ENCODE measurements at regions not wholly inside any gene's neighbourhood (a gene's known extent, or its start where the extent isn't known, plus 50 kb on each side); places are given as distances from the start of the nearest gene placed in this dataset.

DNA sequence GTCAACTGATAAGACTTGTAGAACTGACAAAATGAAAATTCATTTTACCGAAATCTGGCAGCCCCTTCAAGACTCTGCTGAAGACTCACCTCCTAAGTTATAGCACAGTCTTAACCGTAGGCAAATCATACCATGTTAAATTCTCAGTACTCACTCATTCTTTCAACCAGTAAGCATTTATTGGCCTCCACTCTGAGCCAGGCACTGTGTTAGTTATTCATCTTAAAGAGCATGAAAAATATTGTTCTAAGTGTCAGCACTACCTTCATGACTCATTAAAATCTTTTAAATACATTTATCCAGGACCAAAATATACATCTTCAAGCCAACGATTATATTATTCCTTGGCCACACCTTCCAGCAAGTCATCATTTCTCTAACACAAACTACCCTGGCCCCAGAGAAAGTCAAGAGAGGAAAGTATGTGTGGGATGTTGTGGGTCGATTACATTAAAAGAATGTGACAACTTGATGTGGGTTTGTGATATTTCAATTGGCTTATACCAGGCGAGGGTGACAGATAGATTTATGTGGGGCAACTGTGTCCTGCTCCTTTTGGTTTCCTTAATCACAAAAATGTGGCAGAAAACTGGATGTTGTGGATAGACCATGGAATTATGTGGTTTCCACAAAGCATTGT is 55.0 kb downstream of the TMEM30B start:
- H3K36me3 ChIP-seq (ENCODE audit: insufficient read depth): no peaks in the 10 kb centered on the region
- H3K27ac ChIP-seq (ENCODE audit: low read depth): no peak overlapping the region
- H3K4me1 ChIP-seq (ENCODE audit: insufficient read depth): peaks cover 3% of the 10 kb centered on the region
- no peak overlapping the region for H3K4me3 ChIP-seq (ENCODE audit: low read depth, low read length)
- DNase-seq (ENCODE audit: extremely low spot score): no peak
- WGBS: 54% methylated on average over 5 of the region's 5 CpGs

DNA sequence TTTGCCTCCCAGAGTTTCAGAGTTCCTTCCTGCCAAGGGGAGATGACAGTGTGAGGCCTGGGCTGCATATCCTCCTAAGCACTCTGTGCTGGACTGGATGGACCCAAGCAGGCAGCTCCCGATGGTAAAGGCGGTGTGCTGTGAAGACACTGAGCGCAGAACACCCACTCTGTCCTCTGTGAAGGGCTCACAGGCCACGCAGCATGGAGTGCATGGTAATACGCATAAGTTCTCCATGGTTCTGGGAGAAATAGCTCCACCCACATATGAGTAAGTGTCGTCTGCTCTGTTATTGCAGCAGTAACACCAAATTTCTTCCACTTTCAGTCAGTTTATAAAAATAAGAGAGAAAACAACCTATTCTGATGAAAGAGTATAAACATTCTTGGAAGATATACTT is 55.8 kb downstream of the TMEM30B start:
- no peaks in the 10 kb centered on the region for H3K36me3 ChIP-seq (ENCODE audit: insufficient read depth)
- WGBS: 89% methylated on average over 6 of the region's 6 CpGs
- DNase-seq (ENCODE audit: extremely low spot score): no peak

DNA sequence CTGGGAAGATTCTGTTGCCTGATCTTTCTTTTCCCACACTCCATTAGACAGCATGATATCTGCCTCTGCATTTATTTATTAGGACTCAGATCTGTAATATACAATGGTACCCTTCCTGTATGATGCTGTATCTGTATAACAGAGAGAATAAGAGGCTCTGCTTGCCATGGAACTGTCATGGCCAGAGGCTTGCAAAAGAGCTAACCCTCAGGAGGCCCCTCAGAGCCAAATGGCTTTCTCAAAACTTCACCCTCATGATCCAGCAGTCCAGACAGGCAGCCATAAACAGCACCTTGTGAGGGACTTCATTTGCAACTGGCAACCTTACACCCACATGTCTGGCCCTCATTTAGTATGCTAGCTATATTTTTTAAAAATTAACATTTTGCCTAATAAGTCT is 57.6 kb downstream of the TMEM30B start:
- H3K4me1 ChIP-seq (ENCODE audit: insufficient read depth): peaks cover 3% of the 10 kb centered on the region
- no peaks in the 10 kb centered on the region for H3K36me3 ChIP-seq (ENCODE audit: insufficient read depth)
- DNase-seq (ENCODE audit: extremely low spot score): no peak
- H3K27ac ChIP-seq (ENCODE audit: low read depth): no peak overlapping the region
- no peak overlapping the region for H3K4me3 ChIP-seq (ENCODE audit: low read depth, low read length)

More for the DNA sequence above, 55.8 kb downstream of the TMEM30B start:
- Histone ChIP-seq H3K27ac (ENCODE audit: low read depth) (no peak overlapping the region), H3K4me1 (ENCODE audit: insufficient read depth) (peaks cover 3% of the 10 kb centered on the region), H3K4me3 (ENCODE audit: low read depth, low read length) (no peak overlapping the region)

DNA sequence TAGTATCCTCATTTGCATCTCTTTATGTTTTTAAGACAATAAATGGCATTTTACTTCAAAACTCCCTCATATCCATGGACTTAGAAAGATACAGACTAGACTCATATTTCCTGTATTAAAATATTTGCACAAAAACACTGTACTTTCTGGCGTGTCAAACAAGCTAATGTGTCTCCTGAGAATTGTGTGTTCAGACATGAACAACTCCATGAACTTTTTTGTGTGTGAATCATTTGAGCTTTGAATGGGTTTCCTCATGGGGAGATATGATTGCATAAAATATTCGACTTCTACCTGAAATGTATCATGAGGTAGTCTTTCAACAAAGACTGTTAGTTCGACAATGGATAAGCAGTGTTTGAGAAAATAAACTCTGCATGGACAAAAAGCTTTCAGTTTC is 58.8 kb downstream of the TMEM30B start:
- peaks cover 3% of the 10 kb centered on the region for H3K4me1 ChIP-seq (ENCODE audit: insufficient read depth)
- no peak overlapping the region for H3K4me3 ChIP-seq (ENCODE audit: low read depth, low read length)
- 65% methylated on average over 3 of the region's 3 CpGs for WGBS
- no peaks in the 10 kb centered on the region for H3K36me3 ChIP-seq (ENCODE audit: insufficient read depth)
- no peak for DNase-seq (ENCODE audit: extremely low spot score)
- no peak overlapping the region for H3K27ac ChIP-seq (ENCODE audit: low read depth)

DNA sequence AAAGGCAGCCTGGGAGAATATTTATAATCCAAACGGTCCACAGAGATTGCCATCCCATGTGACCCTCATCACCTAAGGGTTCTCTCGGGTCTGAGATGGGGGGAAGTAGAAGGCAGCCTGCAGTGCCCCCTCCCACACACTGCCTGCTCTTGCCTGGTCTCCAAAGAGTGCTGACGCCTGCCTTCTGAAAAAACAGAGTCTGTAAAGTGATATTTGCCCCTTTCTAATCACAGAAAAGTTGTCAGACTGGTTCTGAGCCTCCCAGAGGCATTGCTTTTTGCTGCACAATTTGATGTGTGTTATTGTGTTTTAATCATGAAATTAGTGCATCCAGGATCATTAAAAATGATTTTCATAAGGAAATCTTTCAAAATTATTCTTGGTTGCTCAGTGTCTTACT is 59.2 kb downstream of the TMEM30B start:
- H3K36me3 ChIP-seq (ENCODE audit: insufficient read depth): no peaks in the 10 kb centered on the region
- no peak overlapping the region for H3K27ac ChIP-seq (ENCODE audit: low read depth)
- H3K4me3 ChIP-seq (ENCODE audit: low read depth, low read length): no peak overlapping the region
- no peak for DNase-seq (ENCODE audit: extremely low spot score)
- WGBS: 61% methylated on average over 3 of the region's 3 CpGs
- peaks cover 3% of the 10 kb centered on the region for H3K4me1 ChIP-seq (ENCODE audit: insufficient read depth)

DNA sequence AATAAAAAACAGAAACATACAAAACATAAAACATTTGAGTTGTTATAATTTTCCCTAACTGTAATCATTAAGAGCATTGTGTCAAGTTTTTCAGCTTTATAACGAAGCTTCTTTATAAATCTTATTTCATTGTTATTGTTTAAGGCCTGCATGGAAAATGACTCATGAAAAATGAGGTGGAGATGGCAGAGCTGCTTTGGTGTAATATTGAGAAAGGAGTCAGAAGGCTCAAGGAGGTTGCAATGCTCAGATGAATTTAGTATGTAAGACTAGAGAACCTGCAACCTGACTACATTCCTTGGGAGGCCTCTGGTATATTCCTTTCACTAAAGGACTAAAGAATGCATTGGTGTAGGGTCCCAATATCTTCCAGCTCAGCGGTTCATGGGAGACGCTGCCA is 61.5 kb downstream of the TMEM30B start:
- 91% methylated on average over 3 of the region's 3 CpGs for WGBS
- no peak for DNase-seq (ENCODE audit: extremely low spot score)
- H3K27ac ChIP-seq (ENCODE audit: low read depth): no peak overlapping the region
- H3K4me1 ChIP-seq (ENCODE audit: insufficient read depth): peaks cover 3% of the 10 kb centered on the region
- H3K36me3 ChIP-seq (ENCODE audit: insufficient read depth): no peaks in the 10 kb centered on the region
- H3K4me3 ChIP-seq (ENCODE audit: low read depth, low read length): no peak overlapping the region

DNA sequence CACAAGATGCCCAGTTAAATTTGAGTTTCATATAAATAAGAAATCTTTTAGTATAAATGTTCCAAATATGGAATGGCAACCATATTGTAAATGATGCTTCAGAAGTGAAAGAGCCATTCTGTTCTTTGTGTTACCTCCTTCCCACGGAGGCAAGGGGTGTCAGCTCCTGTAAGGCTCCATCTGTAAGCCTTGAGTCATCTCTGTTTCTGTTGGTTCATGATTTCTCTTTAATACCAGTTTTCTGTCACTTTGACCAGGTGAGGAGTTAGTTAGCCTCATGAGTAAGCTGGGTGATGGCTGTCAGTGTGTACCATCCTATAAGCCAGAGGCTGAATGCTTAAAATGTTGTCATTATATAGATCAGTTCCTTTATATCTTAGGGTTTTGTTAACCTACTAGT is 61.9 kb downstream of the TMEM30B start:
- 65% methylated on average over 1 of the region's 1 CpG for WGBS
- DNase-seq (ENCODE audit: extremely low spot score): no peak
- Histone ChIP-seq H3K27ac (ENCODE audit: low read depth) (no peak overlapping the region), H3K36me3 (ENCODE audit: insufficient read depth) (no peaks in the 10 kb centered on the region), H3K4me3 (ENCODE audit: low read depth, low read length) (no peak overlapping the region), H3K4me1 (ENCODE audit: insufficient read depth) (peaks cover 3% of the 10 kb centered on the region)

DNA sequence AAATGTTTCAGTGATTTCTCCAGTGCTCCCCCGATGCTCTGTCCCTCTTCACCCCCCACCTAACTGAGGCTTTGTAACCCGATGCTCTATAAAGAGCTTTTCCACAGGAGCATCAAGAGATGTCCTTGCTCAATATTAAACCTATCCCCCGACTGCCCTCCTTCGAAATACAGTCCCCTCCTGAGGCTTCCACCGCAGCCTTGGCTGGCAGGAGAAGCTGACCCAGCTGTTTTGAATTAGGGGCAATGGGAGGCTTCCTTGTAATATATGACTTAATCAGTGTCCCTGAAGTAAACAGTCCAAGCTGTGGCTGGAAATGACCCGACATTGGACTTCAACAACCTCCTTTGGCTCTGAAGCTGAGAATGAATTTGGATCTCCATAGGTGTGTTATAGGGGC is 62.4 kb downstream of the TMEM30B start:
- H3K4me1 ChIP-seq (ENCODE audit: insufficient read depth): peaks cover 3% of the 10 kb centered on the region
- DNase-seq (ENCODE audit: extremely low spot score): no peak
- H3K36me3 ChIP-seq (ENCODE audit: insufficient read depth): no peaks in the 10 kb centered on the region
- H3K27ac ChIP-seq (ENCODE audit: low read depth): no peak overlapping the region
- no peak overlapping the region for H3K4me3 ChIP-seq (ENCODE audit: low read depth, low read length)
- WGBS: 45% methylated on average over 6 of the region's 6 CpGs

DNA sequence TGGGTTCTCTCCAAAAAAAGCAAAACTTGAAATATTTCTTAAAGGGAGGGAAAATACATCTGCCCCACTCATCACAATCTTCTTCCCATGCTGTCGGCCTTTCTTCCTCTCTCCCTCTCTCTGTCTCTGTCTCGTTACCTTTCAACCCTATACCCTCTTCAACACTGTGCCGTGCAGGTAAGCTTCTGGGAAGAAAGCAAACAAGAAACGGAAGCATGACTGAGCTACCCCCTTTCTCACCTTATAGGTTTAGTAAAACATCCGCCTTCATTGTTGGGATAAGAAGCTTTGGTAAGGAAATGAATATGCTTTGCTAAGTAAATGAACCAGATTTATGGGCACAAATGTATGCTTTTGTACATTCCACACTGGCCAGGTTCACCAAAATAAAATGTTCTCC is 63.0 kb downstream of the TMEM30B start:
- Histone ChIP-seq H3K27ac (ENCODE audit: low read depth) (no peak overlapping the region), H3K4me3 (ENCODE audit: low read depth, low read length) (no peak overlapping the region), H3K36me3 (ENCODE audit: insufficient read depth) (no peaks in the 10 kb centered on the region), H3K4me1 (ENCODE audit: insufficient read depth) (peaks cover 3% of the 10 kb centered on the region)
- no peak for DNase-seq (ENCODE audit: extremely low spot score)
- WGBS: 70% methylated on average over 5 of the region's 5 CpGs

DNA sequence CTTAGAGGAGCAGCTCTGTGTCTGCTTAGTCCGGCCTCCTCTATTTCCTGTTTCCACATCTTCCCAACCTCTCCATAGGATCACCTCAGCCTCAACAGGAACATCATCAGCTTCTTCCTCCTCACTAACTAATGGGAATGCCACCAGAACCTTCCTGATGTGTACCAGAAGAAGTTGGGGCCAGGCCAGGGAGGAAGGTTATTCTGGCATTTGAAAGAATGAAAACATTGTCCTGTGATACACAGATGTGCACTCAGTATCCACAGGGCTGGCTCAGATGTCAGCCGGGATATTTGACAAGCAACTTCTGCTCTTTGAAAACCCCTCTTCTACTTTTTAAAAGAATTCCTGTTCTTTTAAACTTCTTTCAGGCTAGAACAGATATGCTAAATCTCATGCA is 63.6 kb downstream of the TMEM30B start:
- Histone ChIP-seq H3K4me3 (ENCODE audit: low read depth, low read length) (no peak overlapping the region), H3K27ac (ENCODE audit: low read depth) (no peak overlapping the region), H3K36me3 (ENCODE audit: insufficient read depth) (no peaks in the 10 kb centered on the region), H3K4me1 (ENCODE audit: insufficient read depth) (peaks cover 3% of the 10 kb centered on the region)
- whole genome bisulfite sequencing: 58% methylated on average over 2 of the region's 2 CpGs
- DNase-seq (ENCODE audit: extremely low spot score): no peak

DNA sequence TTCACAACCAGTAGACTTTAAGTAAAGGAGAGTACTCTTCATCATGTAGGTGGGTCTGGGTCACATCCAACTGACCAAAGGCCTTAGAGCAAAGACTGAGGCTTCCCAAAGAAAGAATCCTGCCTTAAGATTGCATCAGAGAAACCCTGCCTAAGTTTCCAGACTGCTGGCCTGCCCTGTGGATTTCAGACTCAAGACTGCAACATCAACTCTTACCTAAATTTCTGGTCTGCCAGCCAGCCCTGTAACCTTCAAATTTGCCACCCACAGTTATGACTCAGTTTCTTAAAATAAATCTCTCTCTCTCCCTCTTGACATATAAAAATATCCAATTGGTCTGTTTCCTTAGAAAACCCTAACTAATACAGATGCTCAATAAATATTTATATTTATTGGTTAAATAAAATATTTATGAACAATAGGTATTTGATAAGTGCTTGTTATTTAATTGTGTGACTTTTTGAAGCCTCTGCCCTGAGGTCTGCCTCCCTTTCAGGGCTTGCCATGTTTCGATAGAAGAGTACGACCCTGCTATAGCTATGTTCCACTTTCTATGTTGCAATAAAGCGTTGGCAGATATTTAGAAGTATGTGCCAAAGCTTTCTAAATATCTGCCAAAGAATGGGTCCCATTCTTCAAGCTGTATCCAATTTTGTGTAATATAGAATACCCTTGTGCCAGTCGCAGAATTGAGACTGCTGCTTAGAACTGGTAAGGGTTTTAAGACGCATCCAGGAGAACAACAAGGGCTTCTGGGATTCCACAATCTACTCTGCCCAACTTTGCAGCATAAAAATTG is 65.7 kb downstream of the TMEM30B start:
- Histone ChIP-seq H3K4me3 (ENCODE audit: low read depth, low read length) (no peak overlapping the region), H3K27ac (ENCODE audit: low read depth) (no peak overlapping the region), H3K36me3 (ENCODE audit: insufficient read depth) (no peaks in the 10 kb centered on the region), H3K4me1 (ENCODE audit: insufficient read depth) (no peaks in the 10 kb centered on the region)
- no peak for DNase-seq (ENCODE audit: extremely low spot score)
- WGBS: 93% methylated on average over 5 of the region's 5 CpGs

DNA sequence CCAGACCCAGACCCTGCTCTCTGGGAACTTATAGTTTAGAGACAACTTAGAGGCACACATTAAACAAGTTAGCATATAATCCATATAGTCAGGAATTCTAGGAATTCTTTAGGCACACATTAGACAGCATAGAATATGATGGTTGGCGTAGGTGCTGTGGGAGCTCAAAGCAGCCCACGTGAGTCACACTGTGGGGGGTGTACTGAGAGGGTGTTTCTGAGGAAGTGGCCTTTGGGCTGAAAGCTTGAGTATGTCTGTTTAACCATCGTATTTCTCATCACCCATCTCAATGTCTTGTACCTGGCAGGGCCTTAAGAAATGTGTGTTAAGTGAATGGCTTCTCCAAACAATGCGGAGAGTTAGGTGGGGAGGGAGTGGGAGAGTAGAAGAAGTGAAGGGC is 67.2 kb downstream of the TMEM30B start:
- Histone ChIP-seq H3K4me3 (ENCODE audit: low read depth, low read length) (no peak overlapping the region), H3K4me1 (ENCODE audit: insufficient read depth) (no peaks in the 10 kb centered on the region), H3K27ac (ENCODE audit: low read depth) (no peak overlapping the region), H3K36me3 (ENCODE audit: insufficient read depth) (no peaks in the 10 kb centered on the region)
- WGBS: 89% methylated on average over 4 of the region's 4 CpGs
- no peak for DNase-seq (ENCODE audit: extremely low spot score)

DNA sequence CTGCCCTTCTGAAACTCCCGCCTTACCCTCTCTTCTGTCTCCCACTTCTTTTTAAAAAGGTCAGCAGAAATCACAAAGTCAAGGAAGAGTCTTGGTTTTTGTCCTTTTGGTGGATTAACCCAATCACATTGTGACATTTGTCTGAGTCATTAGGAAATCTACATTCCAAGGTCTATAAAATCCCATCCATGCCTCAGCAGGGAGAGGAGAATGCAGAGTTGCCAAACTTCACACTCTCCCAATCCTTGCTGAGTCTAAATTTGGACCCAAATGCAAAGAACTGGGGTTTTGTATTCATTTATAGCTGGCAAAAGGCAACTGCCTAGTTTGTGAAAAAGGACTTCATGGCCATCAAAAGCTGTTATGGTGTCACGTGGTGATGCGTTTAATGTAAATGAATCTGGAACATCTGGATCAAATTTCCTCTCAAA is 67.9 kb downstream of the TMEM30B start:
- no peak for DNase-seq (ENCODE audit: extremely low spot score)
- no peak overlapping the region for H3K27ac ChIP-seq (ENCODE audit: low read depth)
- 61% methylated on average over 3 of the region's 3 CpGs for WGBS

DNA sequence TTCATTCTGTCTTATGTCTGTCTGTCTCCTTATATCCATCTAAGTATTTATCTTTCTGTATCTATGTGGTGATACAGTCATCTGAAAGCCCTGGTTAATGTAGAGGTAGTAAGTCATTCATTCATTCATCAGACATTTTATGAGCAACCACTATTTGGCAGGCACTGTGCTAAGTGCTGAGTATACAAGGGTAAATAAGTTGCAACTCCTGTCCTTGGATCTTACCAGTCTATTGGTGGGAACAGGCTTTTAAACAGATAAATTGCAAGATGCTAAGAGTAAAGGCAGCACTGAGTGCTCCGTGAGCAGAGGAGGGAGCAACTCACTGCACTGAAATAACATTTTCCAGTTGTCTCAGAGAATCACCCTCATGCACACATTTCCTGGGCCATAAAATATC is 68.6 kb downstream of the TMEM30B start:
- WGBS: 87% methylated on average over 1 of the region's 1 CpG
- Histone ChIP-seq H3K27ac (ENCODE audit: low read depth) (no peak overlapping the region), H3K4me3 (ENCODE audit: low read depth, low read length) (no peak overlapping the region), H3K36me3 (ENCODE audit: insufficient read depth) (no peaks in the 10 kb centered on the region), H3K4me1 (ENCODE audit: insufficient read depth) (no peaks in the 10 kb centered on the region)
- DNase-seq (ENCODE audit: extremely low spot score): no peak

More for the DNA sequence above, 67.9 kb downstream of the TMEM30B start:
- Histone ChIP-seq H3K4me3 (ENCODE audit: low read depth, low read length) (no peak overlapping the region), H3K36me3 (ENCODE audit: insufficient read depth) (no peaks in the 10 kb centered on the region), H3K4me1 (ENCODE audit: insufficient read depth) (no peaks in the 10 kb centered on the region)

Data from urinary bladder (tissue), 3 donors.